ENCODE measurements at regions not wholly inside any gene's neighbourhood (a gene's known extent, or its start where the extent isn't known, plus 50 kb on each side); places are given as distances from the start of the nearest gene placed in this dataset.

- TF ChIP-seq CTCF (conservative IDR thresholded peaks at IDR 0.05) (no peak), ZFX (IDR thresholded peaks at IDR 0.05) (no peak)
Measured at GRCh38 chr3:30324587-30324986, 281.8 kb upstream of the TGFBR2 start.
